Calu3 (cell line): ENCODE measurements at regions not wholly inside any gene's neighbourhood (a gene's known extent, or its start where the extent isn't known, plus 50 kb on each side); places are given as distances from the start of the nearest gene placed in this dataset.
"Not testable (repeated sequence)": the region's sequence is repeated elsewhere in the genome, so short reads cannot be mapped to it uniquely, and the experiment has no call there.

Experiments used
- BruUV-seq: library from RNA; stranded (reverse); fragments of 400-500 nt; replicated peaks from 2 replicates; lab custom pipeline; 2021; lab: Mats Ljungman, UMichigan
- CTCF ChIA-PET: fragments of 300-600 bp; sonication (Branson Sonifier 250); formaldehyde crosslinking; loops from one replicate; lab custom pipeline; 2022; ENCODE audit warnings: antibody characterized with exemption; lab: Charles Lee
- DNase-seq: peaks from one replicate; pipeline ENCODE4 v3.0.0; 2022
- H3K27ac Mint-ChIP-seq: one replicate; pipeline ENCODE4 v1.8.0; 2022; ENCODE audit warnings: mixed read lengths; ENCODE audit not compliant: unreplicated experiment
- H3K27me3 Mint-ChIP-seq: one replicate; pipeline ENCODE4 v1.8.0; 2022; ENCODE audit warnings: mixed read lengths; ENCODE audit not compliant: unreplicated experiment
- H3K36me3 Mint-ChIP-seq: one replicate; pipeline ENCODE4 v1.8.0; 2022; ENCODE audit warnings: mild to moderate bottlenecking, moderate library complexity, mixed read lengths; ENCODE audit not compliant: insufficient read depth, unreplicated experiment
- H3K4me1 Mint-ChIP-seq: one replicate; pipeline ENCODE4 v1.8.0; 2022; ENCODE audit warnings: mild to moderate bottlenecking, low read depth, mixed read lengths; ENCODE audit not compliant: unreplicated experiment
- H3K4me3 Mint-ChIP-seq: one replicate; pipeline ENCODE4 v1.8.0; 2022; ENCODE audit warnings: mild to moderate bottlenecking, low read depth, moderate library complexity, mixed read lengths; ENCODE audit not compliant: unreplicated experiment
- H3K9me3 Mint-ChIP-seq: one replicate; pipeline ENCODE4 v1.8.0; 2022; ENCODE audit warnings: low read depth, mixed read lengths; ENCODE audit not compliant: unreplicated experiment
- intact Hi-C: fragments of 100-400 bp; cut with micrococcal nuclease; formaldehyde crosslinking; loops from one replicate; pipeline ENCODE4 v1.10.0; 2022; ENCODE audit not compliant: unreplicated experiment
- TF ChIP-seq, protein P1 (sequence below): fragments of 200-600 bp; IDR thresholded peaks from one replicate; pipeline ENCODE4 v1.8.0; 2022; ENCODE audit warnings: antibody characterized with exemption; ENCODE audit not compliant: unreplicated experiment

- Mint-ChIP-seq H3K4me3 (no peak overlapping the region), H3K9me3 (no peaks in the 10 kb centered on the region), H3K27ac (no peak overlapping the region), H3K36me3 (no peaks in the 10 kb centered on the region), H3K4me1 (peaks cover 7% of the 10 kb centered on the region), H3K27me3 (no peaks in the 10 kb centered on the region)
- CTCF ChIA-PET, result no interaction called here
- intact Hi-C loops, result no loop called here
- no TSS peak for BruUV-seq
- TF ChIP-seq, protein P1, sequence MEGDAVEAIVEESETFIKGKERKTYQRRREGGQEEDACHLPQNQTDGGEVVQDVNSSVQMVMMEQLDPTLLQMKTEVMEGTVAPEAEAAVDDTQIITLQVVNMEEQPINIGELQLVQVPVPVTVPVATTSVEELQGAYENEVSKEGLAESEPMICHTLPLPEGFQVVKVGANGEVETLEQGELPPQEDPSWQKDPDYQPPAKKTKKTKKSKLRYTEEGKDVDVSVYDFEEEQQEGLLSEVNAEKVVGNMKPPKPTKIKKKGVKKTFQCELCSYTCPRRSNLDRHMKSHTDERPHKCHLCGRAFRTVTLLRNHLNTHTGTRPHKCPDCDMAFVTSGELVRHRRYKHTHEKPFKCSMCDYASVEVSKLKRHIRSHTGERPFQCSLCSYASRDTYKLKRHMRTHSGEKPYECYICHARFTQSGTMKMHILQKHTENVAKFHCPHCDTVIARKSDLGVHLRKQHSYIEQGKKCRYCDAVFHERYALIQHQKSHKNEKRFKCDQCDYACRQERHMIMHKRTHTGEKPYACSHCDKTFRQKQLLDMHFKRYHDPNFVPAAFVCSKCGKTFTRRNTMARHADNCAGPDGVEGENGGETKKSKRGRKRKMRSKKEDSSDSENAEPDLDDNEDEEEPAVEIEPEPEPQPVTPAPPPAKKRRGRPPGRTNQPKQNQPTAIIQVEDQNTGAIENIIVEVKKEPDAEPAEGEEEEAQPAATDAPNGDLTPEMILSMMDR, result no peak
- no peak for DNase-seq
Observed at GRCh38 chr4:169846396-169846795, 88.7 kb upstream of the HPF1 start.

DNA sequence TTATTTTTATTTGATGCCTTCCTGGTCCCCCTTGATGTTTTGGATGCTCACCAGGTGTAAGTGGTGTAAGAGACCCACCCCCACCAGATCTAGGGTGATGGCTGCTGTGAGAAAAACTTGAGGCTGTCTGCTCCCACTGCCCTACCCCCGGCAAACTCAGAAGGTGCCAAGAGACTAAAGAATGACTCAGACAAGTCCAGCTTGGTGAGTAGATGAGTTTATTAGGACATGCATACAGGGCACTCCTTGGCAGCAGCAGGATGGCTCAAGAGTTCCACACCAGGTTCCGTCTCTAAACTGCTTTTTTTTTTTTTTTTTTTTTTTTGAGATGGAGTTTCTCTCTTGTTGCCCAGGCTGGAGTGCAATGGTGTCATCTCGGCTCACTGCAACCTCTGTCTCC is 84.0 kb upstream of the HPF1 start:
- Mint-ChIP-seq H3K27me3 (no peaks in the 10 kb centered on the region), H3K36me3 (no peaks in the 10 kb centered on the region), H3K9me3 (no peaks in the 10 kb centered on the region), H3K4me3 (no peak overlapping the region), H3K4me1 (no peaks in the 10 kb centered on the region), H3K27ac (no peak overlapping the region)
- BruUV-seq, result no TSS peak
- intact Hi-C loops, result no loop called here
- CTCF ChIA-PET, result no interaction called here
- no peak for DNase-seq
- TF ChIP-seq, protein P1, result no peak

- Mint-ChIP-seq H3K27ac (no peak overlapping the region), H3K27me3 (no peaks in the 10 kb centered on the region), H3K9me3 (no peaks in the 10 kb centered on the region), H3K4me1 (no peaks in the 10 kb centered on the region), H3K36me3 (no peaks in the 10 kb centered on the region), H3K4me3 (no peak overlapping the region)
- DNase-seq, result no peak
- CTCF ChIA-PET, result no interaction called here
- intact Hi-C loops, result no loop called here
- TF ChIP-seq, protein P1, result no peak
- BruUV-seq, result no TSS peak
Observed at GRCh38 chr4:169840554-169840953, 82.8 kb upstream of the HPF1 start.

- H3K4me3 Mint-ChIP-seq, H3K4me1 Mint-ChIP-seq, BruUV-seq, H3K27ac Mint-ChIP-seq, CTCF ChIA-PET, H3K9me3 Mint-ChIP-seq, H3K27me3 Mint-ChIP-seq, intact Hi-C loops, DNase-seq, H3K36me3 Mint-ChIP-seq: not testable (repeated sequence)
Observed at GRCh38 chr4:169828329-169828728, 70.6 kb upstream of the HPF1 start.

- no peaks in the 10 kb centered on the region for H3K9me3 Mint-ChIP-seq
- H3K36me3 Mint-ChIP-seq, result no peaks in the 10 kb centered on the region
- CTCF ChIA-PET, result interaction anchor here (0.6 kb wide), 1 partner anchor 14 kb away, joined by 5 read pairs; no protein-coding TSS in a partner anchor
- no peak overlapping the region for H3K4me3 Mint-ChIP-seq
- H3K27ac Mint-ChIP-seq, result no peak overlapping the region
- intact Hi-C loops, result no loop called here
- BruUV-seq, result no TSS peak
- no peaks in the 10 kb centered on the region for H3K4me1 Mint-ChIP-seq
- TF ChIP-seq, protein P1, result no peak
- no peak for DNase-seq
- no peaks in the 10 kb centered on the region for H3K27me3 Mint-ChIP-seq
Observed at GRCh38 chr4:169826634-169827187, 69.0 kb upstream of the HPF1 start.
